GM12865 (cell line): ENCODE measurements at regions not wholly inside any gene's neighbourhood (a gene's known extent, or its start where the extent isn't known, plus 50 kb on each side); places are given as distances from the start of the nearest gene placed in this dataset.
"Not testable (repeated sequence)": the region's sequence is repeated elsewhere in the genome, so short reads cannot be mapped to it uniquely, and the experiment has no call there.

Experiments
- DNase-seq: peaks from one replicate; pipeline ENCODE4 v3.0.0; 2010; ENCODE audit warnings: low read depth
- H3K4me3 ChIP-seq: 2 replicates; pipeline ENCODE4 v1.5.1; 2011; ENCODE audit warnings: mild to moderate bottlenecking, low read depth, low read length, control low read depth
- CTCF ChIP-seq: IDR thresholded peaks from 2 replicates; pipeline ENCODE4 v1.5.1; 2011; ENCODE audit warnings: low read length, control low read depth, low read depth, inconsistent platforms; ENCODE audit not compliant: insufficient read depth; ENCODE audit errors: missing control alignments

- no peak overlapping the region for H3K4me3 ChIP-seq
- no peak for DNase-seq
- TF ChIP-seq CTCF, result no peak
Measured at GRCh38 chr9:115461280-115461679, 343.3 kb upstream of the TNC start.

GRCh38 chr9:115462623-115463022 lies 344.7 kb upstream of the TNC start:
- H3K4me3 ChIP-seq, result no peak overlapping the region
- no peak for DNase-seq
- TF ChIP-seq CTCF, result no peak

GRCh38 chr9:115466756-115467155 lies 348.8 kb upstream of the TNC start:
- TF ChIP-seq CTCF, result no peak
- no peak for DNase-seq
- H3K4me3 ChIP-seq, result no peak overlapping the region

GRCh38 chr9:115469841-115470240 lies 351.9 kb upstream of the TNC start:
- TF ChIP-seq CTCF, result no peak
- no peak overlapping the region for H3K4me3 ChIP-seq
- no peak for DNase-seq

GRCh38 chr9:115473032-115473431 lies 355.1 kb upstream of the TNC start:
- not testable (repeated sequence) for DNase-seq, H3K4me3 ChIP-seq

- no peak overlapping the region for H3K4me3 ChIP-seq
- no peak for DNase-seq
- no peak for TF ChIP-seq CTCF
Measured at GRCh38 chr9:115481769-115482168, 363.8 kb upstream of the TNC start.

GRCh38 chr9:115482747-115483146 lies 364.8 kb upstream of the TNC start:
- DNase-seq, result no peak
- H3K4me3 ChIP-seq, result no peak overlapping the region
- no peak for TF ChIP-seq CTCF

GRCh38 chr9:115492869-115493268 lies 374.9 kb upstream of the TNC start:
- H3K4me3 ChIP-seq, result no peak overlapping the region
- no peak for TF ChIP-seq CTCF
- DNase-seq, result no peak
